ENCODE measurements at regions not wholly inside any gene's neighbourhood (a gene's known extent, or its start where the extent isn't known, plus 50 kb on each side); places are given as distances from the start of the nearest gene placed in this dataset.

DNA sequence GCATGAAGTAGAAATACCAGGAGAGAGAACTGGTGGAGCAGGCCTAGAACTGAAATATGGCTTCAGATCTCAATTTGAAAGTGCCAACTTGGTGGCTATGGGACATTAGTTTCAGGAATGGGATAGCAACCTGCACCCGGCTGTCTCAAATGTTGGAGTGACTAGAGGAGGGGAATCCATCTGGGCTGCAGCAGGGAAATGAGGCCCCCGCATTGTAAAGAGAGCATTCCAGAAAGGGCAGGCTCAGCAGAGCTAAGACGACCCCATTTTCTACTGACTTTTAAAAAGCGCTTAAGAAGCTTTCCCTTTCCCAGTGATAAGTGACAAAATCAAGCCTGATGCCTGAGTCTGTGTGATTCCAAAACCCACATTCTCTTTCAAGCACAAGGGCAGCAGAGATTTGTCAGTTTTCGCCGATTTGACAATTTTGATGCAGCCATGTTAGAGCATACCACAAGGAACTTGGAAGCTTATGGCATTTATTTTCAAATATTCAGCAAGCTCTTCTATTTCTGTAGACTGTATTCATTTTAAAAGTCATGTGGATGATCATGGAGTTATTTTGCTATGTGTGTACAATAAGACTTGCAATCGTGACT, 119.8 kb upstream of the ARHGAP28 start:
- no peak for DNase-seq

DNA sequence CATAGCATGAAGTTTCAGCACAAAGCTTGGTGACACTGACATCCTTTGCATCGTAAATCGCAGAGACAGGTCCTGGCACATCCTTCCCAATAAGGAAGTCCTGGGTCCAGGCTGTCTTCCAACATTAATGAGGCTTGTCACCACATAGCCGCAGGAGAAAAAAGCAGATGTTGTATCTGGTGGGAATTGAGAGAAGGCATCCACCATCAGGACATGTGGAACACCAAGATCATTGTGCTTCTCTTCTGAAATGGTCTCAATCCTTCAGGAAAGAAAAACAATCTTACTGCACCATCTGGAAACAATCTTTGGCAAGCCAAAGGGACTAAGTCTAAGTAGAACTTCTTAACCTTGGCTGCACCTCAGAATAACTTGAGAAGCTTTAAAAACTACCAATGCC, 119.0 kb upstream of the ARHGAP28 start:
- no peak for DNase-seq

DNA sequence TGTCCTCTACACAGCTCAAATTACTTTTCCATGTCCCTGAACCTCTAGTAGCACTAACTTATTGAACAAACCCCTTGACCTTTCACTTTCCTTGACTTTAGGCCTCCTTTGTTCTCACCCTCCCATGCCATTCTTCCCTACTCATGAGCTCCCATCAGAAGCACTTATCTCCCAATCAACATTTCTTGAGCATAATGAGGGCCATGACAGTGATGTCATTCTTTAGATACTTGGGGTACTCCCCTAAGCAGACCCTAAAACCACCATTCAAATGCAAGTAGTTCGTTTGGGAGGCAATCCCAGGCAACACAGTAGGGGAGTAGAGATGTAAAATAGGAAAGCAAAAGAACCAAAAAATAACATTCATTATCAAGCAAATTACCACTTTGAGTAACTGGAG, 115.9 kb upstream of the ARHGAP28 start:
- DNase-seq: no peak

DNA sequence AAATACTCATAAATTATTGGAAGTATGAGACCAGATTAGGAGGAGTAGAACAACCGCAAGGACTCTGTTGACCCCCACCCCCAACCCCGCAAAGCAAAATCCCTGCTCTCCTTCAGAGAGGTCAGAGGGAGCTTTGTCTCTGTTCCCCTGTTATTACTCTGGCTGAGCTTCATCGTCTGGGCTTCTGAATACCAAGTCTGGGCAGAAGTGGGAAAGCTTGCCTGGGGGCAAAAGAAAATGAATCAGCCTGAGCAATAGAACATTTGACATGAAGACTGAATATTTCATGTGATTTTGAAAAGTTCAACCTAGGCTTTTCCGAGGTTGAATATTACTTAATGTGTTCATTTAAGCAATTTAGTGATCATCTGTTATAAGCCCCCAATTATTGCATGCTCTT, 114.6 kb upstream of the ARHGAP28 start:
- DNase-seq: no peak

DNA sequence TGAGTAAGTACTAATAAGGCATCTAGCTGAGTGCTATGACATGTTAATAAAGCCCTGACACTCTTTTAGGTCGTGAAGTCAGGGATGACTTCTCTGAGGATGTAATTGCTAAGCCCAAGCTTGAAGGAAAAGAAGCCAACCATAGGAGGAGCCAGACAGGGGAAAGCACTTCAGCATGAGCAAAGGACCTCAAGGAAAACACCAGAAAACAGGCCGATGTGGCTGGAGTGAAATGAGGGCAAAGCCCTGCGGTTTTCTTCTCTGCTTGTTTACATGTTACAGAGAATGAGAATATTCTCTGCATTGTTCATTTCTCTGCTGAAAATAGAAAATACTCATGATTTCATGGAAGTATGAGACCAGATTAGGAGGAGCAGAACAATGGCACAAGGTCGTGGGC, 112.5 kb upstream of the ARHGAP28 start:
- no peak for DNase-seq

DNA sequence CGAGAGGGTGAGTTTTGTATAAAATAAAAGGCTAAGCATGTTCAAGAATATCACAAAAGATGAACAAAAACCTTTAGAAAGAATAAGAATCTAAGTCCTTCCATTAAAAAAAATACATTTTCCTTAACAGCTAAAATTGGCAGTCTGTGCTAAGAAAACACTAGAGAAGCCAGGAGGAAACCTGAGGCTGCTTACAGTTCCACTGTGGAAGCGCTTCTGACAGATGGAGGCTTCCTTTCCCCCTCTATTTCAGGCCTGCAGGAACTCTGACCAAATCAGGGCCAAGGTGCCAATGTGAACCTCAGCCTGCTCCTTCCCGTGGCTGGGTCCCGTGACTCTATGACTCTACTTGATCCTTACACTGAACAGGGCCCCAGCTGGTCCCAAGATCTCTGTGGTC, 108.1 kb upstream of the ARHGAP28 start:
- no peak for DNase-seq

DNA sequence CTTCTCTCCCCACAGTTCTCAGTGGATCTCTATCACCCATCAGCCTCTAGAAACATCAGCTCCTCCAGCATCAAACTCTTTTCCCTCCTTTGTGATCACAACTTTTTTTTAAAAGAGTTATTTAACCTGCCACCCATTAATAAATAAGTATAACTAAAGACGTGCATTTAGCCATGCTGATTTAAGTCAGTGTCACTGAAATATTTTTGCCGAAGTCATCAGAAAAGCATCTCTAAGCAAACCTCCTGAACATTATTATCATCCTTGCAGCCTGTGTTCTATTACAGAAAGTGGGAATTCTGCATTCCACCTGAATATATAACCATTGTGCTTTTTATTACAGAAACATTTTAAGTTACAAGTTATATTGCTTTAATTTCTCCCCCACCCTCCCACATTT, 106.2 kb upstream of the ARHGAP28 start:
- no peak for DNase-seq

DNA sequence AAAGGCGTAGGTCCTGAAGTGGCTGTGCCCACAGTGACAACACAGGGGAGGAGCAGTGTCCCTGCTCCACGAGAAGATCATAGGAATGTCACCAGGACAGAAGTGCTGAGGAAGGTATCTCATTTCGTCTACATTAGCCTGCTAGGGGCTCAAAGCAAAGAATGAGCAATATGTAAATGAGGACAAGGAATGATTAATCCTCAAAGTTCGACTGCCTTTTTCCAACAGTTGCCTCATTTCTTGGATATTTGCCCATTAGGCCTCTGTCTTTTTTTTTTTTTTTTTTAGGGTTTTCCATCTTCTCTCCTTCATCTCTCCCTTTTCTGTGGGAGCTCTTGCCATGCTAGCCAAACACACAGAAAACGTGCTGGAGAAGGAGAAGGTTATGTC, 105.2 kb upstream of the ARHGAP28 start:
- DNase-seq: no peak

DNA sequence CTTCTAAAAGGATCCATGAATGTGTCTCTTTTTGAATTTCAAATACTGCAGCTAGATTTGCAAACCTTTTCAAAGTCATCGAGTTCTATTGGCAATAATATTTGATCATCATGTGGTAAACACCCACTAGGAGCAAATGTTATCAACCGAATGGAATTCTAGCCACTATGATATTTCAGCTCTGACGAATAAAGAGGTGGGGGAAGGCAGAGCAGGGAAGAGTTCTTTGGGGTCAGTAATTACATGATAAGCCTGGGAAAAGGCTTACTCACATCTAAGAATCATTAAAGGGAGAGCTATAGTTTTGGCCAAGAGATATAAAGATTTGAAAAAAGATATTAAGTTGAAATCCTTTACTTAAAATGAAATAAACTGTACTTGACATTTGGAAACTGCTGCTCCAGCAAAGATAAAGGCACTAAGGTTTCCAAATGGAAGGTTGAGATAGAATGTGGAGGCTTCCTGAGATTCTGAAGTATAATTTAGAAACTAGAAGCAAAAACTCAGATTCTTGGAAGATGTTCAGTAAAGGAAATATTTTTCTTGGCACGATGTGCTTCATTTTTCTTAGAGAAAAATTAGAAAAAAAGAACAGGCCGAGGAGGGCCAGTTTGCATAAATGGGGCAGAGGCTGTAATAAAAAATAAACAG, 104.7 kb upstream of the ARHGAP28 start:
- DNase-seq: no peak

DNA sequence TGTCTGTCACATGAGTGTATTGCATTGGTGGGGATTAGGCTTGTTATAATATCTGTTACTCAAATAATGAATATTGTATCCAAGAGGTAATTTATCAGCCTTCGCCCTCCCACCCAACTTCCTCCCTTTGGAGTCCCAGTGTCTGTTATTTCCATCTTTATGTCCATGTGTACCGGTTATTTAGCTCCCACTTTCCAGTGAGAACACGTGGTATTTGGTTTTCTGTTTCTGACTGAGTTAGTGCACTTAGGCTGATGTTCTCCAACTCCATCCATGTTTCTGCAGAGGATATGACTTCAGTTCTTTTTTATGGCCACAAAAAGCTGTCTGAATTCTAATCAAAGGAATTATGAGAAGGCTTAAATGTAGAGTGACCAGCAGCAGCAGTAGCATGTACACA, 104.0 kb upstream of the ARHGAP28 start:
- DNase-seq: no peak

DNA sequence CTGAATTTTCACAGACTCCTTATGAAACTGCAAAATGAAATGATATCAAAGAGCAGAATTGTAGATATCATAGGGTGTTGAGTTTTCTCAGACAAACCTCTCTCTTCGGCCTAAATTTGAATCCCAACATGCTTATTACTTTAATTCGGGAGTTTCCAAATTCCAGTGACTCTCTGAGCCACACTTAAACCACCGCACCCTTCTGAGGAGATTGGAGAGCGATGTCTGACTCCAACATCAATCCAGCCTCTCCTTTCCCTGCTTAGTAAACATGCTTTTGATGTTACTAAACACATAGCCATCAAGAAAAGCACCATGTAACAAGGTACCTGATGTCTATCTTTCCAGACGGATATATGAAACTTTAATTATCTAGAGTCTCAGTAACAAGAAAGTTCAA, 103.1 kb upstream of the ARHGAP28 start:
- DNase-seq: no peak

DNA sequence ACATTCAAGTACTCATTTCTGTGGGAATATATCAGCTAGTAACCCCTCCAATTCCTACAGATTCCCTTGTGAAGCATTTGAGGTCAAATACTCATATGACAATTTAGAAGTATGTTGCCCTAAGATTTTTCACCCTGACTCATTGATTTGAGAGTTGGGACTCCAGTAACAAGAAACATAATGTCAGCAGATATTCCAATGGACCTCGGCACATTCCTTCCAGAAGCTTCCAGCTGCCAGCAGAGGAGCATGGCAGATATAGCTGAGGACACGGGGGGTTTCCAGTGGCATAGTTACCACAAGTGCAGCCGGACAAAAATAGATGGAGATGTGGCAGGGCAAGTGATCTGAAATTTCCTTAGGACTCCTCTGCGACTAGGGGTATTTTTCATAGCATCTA, 101.9 kb upstream of the ARHGAP28 start:
- no peak for DNase-seq

DNA sequence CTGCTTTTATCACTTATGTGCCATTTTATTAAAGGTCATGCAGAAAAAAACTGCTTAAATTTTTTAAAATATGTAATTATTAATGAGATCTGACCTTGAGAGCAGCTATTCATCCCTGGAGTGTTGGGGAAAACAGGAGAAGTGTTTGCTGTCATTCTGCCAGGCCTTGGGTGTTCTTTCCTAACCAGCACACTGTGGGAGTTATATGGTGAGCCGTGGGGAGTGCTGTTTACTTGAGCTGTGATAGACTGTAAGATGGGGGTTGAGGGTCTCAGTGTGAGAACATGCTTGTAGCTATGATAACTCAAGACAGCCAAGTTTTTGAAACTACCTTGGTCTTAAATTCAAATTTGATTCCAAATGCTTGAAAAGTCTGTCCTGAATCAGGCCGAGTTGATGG, 101.3 kb upstream of the ARHGAP28 start:
- DNase-seq: no peak

DNA sequence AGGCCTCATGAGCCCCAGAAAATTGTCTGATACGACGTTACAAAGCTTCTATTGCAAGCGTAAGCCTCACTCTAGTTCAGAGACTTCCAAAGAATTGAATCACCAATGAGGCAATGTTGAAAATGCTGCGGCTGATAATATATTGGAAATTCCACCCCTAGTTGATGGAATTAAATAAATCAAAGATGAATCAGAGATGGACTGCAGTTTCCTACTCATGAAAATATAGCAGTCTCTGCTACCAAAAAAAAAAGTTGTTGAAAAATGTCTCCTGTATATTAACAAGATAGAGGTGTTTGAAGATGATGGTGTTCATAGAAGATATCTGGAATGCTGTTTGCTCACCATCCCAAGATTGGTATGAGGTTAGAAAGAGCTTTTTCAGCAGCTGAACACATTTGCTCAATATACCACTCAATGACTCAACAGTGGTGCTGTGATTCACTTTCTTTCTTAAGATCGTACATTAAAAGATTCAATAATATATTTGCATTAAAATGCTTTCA, 99.8 kb upstream of the ARHGAP28 start:
- no peak for DNase-seq

DNA sequence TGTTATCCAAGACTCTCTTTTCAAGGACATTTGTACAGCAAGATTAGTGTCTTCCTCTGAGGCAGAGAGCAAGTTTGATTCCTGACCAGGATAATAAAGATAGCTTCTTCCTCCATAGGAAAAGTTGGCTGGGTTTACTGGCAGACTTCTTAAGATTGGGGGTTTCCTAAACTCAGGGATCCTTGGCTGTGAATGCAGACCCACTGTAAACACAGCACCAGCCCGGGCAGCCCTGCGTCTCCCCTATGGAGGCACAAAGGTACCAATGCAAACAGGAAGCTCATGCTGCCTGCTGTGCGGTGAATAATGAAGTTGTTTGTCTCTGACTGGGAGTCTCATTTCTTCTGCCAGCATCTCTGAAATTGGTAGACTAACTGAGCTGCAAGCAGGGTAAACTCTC, 96.2 kb upstream of the ARHGAP28 start:
- no peak for DNase-seq

DNA sequence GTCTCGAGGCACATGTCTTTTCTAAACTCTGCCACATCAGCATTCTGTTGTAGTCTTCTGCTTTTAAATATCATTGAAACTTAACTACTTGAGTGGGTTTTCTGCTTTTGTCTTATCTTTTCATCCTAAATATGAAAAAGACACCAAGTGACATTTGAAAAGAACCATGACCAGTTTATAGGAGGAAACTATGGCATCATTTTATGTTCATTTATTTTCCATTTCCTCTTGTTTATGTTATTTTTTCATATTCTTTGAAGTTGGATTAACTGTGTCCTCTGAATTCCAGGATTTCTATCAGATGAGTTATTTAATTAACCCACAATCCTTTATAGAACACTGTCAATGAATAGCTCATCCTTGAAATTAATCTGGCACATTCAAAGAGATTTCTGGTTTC, 93.4 kb upstream of the ARHGAP28 start:
- no peak for DNase-seq

DNA sequence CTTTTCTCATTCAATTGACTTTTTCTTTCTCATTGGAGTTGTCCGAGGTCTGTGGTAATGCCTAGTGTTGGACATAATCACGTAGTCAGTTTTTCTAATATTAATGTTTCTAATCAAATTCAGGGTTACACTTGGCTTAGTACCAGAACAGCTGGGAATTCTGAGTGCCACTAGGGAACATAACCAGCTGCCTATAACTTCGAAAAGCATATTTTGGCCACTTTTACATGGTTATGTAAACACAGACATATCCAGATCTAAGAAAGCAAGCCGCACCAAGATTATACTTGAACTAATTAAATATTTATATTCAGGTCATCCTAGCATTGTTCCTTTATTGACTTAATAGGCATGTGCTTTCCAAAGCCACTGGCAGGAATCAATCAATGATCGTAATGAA, 91.1 kb upstream of the ARHGAP28 start:
- DNase-seq: no peak

DNA sequence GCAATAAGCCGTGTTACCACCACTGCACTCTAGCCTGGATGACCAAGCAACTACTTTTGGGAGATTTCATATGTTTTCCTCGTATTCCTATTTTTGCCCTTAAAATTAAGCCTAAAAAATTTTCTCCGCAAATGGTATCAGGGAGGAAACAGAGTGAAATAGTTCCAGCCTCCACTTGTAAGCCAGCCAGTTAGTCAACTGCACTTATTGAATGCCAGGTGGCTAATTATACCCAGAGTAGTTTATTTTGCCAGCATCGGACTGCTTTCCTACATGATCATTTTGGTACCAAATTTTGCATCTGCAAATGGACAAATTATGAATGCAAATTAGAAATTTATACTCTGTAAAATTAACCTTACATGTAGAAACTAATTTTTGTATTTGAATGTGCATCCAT, 90.2 kb upstream of the ARHGAP28 start:
- DNase-seq: no peak

DNA sequence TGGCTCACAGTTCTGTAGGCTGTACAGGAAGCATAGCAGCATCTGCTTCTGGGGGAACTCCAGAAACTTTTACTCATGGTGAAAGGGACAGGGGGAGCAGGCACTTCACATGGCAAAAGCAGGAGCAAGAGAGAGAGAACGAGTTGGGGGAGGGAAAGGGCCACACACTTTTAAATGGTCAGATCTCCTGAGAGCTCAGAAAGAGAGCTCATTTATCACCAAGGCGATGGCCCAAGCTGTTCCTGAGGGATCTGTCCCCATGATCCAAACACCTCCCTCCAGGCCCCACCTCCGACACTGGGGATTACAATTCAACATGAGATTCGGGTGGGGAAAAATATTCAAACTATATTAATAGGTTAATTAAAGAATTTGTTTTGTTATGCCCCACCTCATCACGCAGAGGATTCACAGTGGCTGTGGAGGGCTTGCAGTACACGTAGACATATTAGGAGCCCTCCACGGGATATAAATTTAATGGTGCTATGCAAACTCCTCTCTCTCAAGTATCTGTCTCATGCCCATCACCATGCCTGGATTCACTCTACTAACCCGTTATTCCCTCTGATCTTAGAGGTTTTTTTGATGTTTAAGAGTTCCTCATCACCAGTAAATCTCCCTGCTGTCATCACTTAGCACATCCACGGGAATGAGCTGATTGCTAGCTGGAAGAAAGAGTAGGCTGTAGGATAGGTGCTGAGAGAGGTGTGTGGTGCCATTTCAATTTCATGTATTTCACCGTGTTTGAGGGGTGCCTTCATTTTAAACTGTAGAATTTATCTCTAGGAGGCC, 84.5 kb upstream of the ARHGAP28 start:
- no peak for DNase-seq

DNA sequence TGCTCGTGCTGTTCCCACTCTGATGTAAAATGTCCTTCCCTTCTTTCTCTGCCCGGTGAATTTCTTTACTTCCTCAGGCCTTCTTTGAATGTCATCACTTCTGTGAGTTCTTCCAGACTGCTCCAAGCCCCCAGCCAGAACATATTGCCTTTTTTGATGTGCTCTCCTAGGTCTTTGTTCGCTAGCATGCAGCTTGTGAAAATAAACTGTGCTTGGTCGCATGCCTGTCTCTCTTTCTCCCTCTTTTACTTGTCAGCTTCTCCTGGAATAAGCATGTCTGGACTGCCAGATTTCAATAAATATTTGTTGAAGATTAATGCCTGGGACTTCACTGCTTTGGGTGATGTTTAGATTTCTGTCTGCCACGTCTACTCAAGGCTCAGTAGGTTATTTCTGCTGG, 82.7 kb upstream of the ARHGAP28 start:
- DNase-seq: no peak

DNA sequence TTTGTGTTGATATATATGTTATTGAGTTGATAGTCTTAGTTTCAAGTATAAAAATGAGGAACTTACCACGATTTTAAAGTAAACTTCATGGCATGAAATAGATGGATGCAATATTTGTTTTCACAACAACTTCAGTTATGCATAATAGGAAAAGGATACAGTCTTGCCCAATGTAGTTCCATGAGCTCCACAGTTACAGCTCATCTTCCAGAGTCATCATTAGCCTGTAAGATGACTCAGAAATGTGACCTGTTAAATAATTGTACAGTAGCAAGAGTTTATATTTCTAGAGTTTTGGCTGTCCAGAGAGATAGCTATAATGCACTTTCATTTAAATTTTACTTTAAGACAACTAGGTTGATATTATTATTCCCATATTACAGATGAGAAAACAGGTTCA, 80.9 kb upstream of the ARHGAP28 start:
- no peak for DNase-seq

DNA sequence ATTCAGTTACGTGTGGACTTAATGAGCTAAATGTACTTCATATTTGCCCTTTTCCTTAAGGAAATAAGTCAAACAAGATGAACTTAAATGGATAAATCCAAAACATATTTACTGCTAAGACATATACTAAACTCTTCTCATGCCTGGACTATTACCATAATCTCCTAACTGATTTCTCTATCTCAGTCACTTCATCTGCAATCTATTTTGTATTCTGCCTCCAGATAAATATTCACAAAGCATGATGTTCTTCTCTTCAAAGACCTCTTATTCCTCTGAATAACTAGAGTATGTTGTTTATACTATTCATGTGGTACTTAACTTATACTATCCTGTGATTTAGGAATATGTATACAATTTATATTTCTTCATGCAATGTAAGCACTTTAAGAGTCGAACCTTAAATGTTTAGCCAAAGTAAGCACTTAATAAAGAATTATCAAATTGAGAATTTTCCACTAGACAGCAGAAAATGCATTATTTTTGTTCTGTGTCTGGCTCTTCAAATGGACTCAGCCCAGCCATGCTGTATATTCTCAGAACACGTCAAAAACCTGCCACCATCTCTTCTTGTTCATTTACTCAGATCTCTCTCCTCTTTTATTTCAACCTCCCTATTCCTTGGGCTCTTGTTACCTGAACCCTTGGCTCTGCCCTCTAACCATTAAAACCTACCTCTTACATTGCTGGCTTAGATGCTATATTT, 79.9 kb upstream of the ARHGAP28 start:
- no peak for DNase-seq

DNA sequence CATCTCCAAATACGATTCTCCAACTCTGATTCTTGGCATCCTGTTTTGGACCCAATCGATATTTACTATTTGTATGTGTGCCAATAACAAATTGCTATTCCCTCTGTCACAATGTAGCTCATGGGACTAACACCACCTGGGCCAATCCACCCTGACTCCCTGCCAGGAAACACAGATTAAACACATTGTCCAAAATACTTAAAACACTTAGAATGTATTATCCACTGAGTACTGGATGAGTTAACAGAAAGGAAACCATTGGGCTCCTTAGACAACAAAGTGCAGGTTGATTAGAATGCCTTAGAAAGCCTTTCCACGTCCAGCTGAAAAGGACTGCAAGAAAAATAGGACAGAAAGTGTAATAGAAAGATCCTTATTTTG, 79.4 kb upstream of the ARHGAP28 start:
- no peak for DNase-seq
